ENCODE measurements at regions not wholly inside any gene's neighbourhood (a gene's known extent, or its start where the extent isn't known, plus 50 kb on each side); places are given as distances from the start of the nearest gene placed in this dataset.

- TF ChIP-seq CTCF (IDR thresholded peaks at IDR 0.05), result no peak
- no peak for TF ChIP-seq POLR2A (IDR thresholded peaks at IDR 0.05)
Measured at GRCh38 chr14:43855556-43855955, 651.5 kb downstream of the FSCB start.

Measured in thyroid gland (tissue), 4 donors.